ENCODE measurements at regions not wholly inside any gene's neighbourhood (a gene's known extent, or its start where the extent isn't known, plus 50 kb on each side); places are given as distances from the start of the nearest gene placed in this dataset.

DNA sequence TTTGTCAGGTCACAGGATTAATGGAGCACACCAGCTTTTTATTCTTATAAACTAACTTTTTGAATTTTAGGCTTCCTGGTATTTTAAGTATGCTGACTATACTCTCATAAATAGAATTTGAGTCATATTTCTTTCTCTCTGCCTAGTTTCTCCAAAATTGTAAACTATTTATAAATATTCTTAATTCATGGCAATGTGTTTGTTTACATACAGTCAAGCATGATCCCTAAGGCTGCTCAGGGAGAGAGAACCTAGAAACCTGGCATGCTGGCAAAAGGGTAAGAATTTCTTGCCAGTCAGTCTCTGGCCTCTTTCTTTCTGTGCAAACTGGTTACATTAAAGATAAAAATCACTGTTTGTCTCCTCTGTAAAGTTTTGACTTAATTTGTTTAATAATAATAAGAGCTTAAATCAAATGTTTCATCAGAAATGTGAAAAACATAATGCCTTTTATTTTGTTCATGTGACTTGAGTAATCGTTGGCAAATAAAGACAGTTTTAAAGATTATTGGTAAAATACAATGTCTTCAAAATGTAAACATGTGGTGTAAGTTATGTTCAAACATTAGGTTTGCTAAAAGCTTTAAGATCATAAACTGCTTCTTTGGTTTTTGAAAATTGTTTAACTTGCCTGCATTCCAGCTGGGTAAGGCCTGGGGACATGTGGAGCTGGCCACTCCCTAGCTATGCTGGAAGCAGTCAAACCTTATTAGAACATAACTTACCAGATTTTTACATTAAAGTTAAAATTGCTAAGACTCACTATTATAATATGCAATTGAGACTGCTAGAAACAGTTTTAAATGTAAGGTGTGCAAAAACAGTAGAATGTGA is 1401.7 kb downstream of the NCAM2 start:
- no peak for DNase-seq (ENCODE audit: low read depth)

DNA sequence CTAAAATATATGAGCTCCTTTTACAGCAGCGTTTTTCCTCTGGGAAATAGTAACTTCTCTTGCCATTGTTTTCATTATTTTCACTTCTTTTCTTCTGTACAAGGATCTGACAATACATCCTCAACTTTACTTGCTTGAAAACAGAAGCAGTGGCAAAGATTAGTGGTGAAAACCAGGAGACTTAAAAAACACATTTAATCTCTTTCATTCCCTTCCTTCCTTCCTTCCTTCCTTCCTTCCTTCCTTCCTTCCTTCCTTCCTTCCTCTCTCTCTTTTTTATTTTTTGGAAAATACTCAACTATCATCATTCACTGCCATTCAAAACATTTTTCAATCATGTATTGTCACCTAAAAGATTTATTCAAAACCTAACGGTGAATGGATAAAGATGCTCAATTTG is 1411.4 kb downstream of the NCAM2 start:
- DNase-seq (ENCODE audit: low read depth) = no peak

DNA sequence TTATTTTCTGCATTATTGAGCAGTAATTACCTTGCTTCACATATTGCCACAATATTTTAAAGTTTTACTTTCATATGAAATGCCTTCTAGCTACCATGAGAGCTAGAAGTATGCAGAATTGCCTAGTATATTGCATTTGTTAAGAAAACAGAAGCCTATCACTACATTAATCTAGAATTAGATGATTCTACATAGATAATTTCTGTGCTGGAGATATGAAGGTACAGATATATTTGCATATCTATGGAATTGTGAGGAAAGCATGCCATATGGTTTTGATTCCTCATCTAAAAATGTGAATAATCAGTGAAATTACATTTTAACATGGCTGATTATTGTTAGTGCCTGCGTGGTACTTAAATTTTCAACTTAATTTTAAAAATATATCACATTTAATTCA is 1418.3 kb downstream of the NCAM2 start:
- DNase-seq (ENCODE audit: low read depth) = no peak

DNA sequence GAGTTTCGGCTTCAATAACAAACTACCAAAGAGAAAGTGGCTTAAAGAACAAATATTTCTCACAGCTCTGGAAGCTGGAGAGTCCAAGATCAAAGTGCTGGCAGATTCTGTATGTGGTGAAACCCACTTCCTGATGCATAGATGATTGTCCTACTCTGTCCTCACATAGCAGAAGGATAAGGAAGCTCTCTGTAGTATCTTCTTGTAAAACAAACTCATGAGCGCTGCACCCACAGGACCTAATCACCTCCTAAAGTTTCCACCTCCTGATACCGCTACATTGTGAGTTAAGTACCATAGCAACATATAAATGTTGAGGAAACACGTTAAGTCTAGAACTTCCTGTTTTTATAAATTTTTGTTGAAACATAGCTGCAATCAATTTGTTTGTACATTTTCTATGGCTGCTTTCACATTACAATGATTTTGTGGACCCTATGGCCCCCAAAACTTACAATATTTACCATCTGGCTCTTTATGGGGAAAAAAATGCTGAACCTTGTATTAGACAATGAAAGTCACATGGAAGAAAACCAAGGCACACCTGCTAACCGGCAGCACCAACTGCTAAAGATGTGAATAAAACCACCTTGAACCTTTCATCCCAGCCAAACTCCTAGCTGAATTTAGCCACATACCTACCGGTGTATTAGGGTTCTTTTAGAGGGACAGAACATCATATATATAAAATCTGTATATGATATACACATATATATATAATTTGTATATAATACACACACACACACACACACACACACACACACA is 1423.4 kb downstream of the NCAM2 start:
- DNase-seq (ENCODE audit: low read depth) = no peak

DNA sequence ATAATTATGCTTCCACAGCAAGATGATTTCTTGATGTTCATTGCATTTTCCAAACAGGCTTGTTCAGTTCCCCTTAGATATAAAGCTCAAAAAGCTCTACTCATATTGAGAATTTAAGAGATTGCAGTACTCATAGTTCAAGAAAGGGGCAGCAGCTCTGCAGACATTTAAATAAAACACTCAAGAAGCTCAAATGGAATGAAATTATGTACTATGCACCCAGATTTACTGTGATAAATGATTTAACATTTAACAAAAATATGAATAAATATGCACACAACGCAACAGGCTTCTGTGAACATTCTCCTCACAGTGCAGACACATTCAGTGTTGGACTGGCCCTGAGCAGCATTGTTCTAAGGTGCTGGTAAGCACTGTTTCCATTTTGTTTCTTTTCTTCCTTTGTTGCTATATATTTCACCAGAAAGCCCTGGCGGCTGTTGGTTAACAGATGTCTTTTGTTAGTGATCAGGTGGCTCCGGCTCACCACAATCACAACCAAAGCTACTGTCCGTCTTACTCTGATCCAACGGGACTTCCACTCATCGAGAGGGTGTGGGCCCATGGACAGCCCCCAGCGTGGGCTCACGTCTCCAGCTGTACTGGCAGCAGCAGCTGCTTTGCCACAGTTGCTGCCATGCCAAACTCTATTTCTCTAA is 1440.3 kb downstream of the NCAM2 start:
- DNase-seq (ENCODE audit: low read depth) = no peak

DNA sequence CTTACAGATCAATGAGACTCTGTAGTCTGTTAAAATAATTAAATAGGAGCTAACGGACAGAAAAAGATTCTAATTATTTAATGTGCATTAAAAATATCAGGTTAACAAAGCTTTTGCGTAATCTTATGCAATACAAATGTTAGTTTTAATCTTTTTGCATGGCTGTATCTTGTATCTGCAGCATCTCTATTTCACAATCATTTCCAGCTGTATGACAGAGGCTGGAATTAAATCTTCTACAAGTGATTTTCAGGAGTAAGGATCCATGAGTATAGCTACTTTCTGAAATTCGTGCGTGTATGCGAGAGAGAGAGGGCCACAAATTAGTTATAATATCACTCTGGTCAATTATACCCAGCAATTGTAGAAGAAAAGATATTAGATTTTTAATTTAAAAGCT is 1446.8 kb downstream of the NCAM2 start:
- no peak for DNase-seq (ENCODE audit: low read depth)

DNA sequence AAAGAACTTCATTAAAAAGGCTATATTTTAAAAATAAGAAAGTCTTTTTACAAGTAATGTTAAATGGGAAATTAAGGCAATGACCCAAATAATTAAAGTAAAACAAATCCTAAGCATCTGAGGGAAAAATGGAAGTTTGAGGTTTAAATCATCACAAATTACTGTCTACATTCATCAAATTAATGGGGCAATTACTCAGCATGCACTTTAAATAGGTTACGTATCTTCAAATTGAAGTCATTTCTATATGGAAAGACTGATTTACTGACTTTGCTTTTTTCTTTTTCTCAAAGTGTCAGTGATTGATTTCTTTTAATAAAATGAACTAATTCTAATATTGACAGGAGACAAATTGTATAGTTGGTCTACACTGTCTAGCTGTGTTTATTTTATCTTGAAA is 1452.3 kb downstream of the NCAM2 start:
- DNase-seq (ENCODE audit: low read depth) = no peak

DNA sequence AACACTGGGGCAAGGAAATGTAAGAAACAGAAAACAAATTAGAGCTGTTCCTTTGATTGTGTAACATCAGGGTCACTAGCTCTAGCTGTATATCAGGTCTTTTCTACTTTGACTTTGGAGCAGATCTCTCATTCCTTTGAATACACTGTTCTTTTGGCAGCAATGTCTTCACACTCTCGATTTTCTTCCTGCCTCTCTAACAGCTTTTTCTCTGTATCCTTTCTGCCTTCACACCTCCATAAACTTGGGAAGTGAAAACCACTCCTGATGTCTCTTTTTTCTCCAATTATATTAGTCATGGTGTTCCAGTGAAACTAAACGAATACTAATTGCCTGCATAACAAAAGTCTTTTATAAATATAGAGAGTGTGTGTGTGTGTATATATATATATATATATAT is 1458.0 kb downstream of the NCAM2 start:
- DNase-seq (ENCODE audit: low read depth) = no peak

DNA sequence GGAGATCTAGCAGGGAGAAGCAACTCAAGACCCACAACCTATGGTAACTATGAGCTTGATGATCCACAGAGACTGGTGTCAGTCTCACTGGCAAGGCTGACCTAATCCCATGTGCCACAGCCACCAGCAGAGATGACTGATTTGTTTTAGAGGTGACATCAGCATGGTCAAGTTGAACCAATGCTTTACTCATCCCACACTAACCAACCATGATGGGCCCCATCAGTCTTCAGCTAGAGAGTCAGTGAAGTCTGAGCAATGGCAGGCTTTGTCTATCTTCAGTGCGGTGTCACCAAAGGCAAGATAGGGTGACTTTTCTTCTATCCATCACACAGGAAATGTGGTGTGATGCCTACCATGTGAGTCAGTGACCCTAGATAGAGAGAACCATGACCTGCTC is 1470.7 kb downstream of the NCAM2 start:
- DNase-seq (ENCODE audit: low read depth) = no peak

DNA sequence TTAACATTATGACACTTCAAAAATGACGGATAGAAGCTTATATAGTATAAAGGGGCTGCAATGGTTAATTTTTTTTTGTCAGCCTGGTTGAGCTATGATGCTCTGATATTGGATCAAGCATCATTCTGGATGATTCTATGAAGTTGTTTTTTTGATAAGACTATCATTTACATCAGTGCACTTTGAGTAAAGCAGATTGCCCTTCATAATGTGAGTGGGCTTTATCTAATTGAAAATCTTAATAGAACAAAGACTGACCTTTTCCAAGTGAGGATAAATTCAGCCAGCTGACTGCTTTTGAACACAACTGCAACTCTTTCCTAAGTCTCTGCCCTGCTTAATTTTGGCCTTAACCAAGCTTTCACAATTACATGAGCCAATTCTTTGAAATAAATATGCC is 1476.2 kb downstream of the NCAM2 start:
- no peak for DNase-seq (ENCODE audit: low read depth)

DNA sequence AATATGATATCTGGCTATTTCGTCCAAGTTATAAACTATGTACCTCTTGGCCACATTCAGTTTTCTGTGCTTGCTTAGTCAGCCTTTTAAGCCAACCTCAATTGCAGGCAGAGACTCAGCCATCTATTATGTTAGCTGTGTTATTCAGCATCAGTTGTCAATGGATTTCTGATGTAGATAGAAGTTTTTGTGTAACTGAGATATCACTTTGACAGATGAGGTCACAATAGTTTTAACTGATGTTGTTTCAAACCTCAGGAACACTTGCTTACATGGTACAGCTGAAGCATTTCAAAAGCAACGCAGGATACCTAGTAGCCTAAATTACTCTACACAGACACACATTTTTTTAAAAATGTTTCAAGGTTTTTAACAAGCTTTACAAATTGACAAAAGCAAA is 1478.0 kb downstream of the NCAM2 start:
- DNase-seq (ENCODE audit: low read depth) = no peak

DNA sequence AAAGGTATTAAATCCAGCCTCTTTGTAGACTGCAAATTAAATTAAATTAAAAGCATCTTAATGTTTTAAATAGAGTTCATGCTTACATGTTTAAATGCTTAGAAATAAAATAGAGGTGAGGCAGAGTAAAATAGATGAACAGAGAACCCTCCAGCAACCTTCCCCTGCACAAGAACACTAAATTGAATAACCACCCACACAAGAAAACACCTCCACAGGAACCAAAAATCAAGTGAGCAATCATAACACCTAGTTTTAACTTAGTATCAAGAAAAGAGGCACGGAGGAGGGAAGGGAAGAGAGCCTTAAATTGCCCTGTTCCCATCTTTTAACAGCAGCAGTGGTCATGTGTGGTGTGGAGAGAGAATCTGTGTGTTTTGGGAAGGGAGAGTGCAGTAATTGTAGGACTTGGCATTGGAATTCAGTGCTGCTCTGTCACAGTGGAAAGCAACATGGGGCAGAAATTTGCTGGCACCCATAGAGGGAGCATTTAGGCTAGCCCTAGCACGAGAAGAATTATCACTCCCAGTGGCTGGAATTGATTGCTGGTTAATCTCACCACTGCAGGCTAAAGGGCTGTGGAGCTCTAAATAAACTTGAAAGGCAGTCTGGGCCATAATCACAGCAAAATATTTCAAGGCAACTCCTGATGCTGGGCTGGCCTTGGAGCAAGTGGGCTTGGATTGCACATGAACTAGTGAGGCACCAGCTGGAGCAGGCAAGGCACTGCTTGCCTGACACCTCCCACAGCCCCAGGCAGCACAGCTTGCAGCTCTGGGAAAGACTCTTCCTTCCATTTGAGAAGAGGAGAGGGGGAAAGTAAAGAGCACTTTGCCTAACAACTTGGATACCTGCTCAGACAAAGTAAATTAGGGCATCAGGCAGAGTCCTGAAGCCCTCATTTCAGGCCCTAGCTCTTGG is 1478.8 kb downstream of the NCAM2 start:
- no peak for DNase-seq (ENCODE audit: low read depth)

DNA sequence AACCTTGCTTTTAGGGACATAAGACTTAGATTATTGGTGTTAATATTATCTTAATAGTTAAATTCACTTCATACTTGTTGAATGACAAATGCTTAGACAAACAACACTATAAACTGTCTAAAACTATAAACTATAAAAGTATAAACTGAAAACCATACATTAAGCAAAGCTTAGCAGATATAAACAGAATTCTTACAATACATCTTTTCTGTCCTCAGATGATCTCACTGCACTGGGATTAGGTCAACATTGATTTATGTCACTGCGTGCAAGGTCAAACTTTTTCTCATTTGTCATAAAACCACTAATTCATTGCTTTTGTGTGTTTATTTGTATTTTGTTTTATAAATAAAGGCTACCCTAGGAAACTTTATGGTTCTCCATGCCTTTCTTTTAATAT is 1491.8 kb downstream of the NCAM2 start:
- DNase-seq (ENCODE audit: low read depth) = no peak

DNA sequence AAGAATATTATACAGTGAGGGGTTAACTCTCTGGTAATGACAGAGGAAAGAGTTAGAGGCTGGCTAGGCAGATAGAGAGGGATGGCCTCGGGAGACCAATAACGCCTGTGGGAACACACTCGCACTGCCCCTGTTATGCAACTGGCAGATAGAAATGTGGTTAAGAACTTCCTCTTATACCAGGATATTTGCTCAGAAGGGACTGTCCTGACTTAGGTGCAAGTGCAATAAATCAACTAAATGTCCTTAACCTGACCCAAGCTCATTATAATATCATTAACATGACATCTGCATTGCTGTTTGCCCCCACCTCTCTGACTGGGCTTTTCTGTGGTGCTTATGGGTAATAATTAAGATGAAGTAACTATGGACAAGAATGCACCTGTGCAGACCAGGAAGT is 1518.0 kb downstream of the NCAM2 start:
- no peak for DNase-seq (ENCODE audit: low read depth)

DNA sequence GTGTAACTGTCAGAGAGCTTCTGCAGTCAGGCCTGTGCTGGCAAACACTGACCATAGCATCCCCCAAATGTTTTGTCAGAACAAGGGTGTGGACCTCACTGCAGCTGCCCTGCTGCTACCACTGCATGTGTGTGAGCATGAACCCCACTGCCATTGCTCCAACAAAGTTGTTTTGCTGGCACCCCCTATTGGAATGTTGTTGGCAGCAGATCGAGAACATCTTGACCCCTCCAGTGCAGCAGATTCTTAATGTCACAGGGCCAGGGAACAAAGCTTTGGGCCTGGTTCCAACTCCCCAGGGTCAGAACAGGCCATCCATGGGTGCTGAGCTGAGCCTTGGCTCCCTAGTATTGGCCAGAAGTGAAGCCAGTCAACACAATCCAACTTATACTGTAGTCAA is 1537.4 kb downstream of the NCAM2 start:
- no peak for DNase-seq (ENCODE audit: low read depth)

DNA sequence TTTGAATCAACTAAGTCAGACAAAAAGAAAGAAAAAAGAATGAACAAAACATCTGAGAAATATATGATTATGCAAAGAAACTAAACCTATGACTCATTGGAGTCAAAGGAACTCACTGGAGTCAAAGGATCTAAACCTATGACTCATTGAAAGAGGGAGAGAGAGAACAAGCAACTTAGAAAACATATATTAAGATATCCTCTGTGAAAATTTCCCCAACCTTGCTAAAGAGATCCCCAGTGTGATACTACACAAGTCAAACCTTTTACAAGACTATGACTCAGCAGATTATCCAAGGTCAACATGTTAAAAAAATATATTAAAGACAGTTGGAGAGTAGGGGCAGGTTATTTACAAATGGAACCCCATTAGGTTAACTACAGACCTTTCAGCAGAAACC is 1538.3 kb downstream of the NCAM2 start:
- DNase-seq (ENCODE audit: low read depth) = no peak

DNA sequence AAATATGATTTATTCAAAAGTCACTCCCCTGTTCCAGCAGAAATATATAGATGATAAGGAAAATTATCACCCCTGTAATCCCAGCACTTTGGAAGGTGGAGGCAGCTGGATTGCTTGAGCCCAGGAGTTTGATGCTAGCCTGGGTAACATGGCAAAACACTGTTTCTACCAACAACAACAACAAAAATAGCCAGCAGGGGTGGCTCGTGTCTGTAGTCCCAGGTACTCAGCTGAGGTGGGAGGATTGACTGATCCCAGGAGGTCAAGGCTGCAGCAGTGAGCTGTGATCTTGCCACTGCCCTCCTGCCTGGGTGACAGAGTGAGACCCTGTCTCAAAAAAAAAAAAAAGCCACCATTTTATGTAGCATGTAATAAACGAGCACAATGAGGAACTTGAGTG is 1546.5 kb downstream of the NCAM2 start:
- no peak for DNase-seq (ENCODE audit: low read depth)

DNA sequence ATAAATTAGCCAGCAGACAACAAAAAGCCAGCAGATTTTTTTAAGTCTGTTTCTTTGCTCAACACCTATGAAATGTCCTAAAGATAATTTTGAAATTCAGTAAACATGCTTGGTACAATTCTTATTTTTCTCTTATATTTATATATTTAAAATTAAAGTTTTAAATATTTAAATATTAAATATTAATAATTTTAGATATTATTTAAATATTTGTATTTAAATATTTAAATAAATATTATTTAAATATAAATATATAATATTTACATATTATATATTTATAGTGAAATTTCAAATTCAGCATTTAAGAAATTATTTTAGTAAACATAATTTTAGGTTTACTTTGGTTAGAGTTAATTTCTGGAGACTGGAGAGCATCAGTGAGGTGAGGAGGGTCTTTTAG is 1554.2 kb downstream of the NCAM2 start:
- no peak for DNase-seq (ENCODE audit: low read depth)

DNA sequence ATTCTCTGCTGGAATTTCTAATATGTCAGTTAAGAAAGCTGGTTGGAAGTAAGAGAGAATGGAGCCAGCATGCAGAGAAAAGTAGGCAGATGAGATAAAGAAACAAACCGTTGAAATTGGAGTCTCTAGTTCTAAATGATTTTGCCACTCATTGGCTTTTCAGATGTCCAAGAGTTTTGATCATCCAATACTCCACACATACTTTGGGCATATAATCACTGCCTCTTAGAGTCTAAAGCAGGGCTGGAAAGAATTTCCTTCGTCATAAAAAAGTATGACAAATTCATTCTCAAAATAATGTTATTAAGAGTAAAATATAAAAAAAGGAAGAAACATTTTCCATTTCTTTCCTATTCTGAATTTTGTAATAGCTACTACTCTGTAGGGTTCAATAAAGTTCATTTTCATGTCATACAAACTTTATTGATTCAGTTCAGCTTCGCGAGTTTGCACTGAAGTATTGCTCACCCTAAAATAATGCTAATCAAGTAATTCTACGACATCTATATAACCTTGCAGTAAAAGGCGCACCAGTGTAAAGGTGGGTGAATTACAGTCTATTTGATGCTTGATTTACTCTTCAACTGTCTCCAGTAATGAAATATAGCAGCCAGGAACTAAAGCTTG is 1556.6 kb downstream of the NCAM2 start:
- DNase-seq (ENCODE audit: low read depth) = no peak

DNA sequence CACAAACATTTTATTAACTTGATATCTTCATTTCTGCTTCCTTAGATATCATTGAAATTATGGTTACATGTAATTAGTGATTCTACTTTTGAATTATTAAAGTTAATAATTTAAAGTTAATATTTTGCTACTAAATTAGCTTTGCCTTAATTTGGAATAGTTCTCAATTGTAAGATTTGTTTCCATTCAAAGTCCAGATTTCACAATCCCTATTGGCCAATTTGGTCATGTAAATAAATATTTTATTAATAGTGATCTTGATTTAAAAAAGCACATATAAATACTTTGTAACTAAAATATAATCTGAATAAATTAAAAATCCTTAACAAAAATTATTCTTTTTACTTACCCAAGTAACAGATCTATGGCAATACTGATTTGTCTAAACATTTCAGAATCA is 1558.6 kb downstream of the NCAM2 start:
- DNase-seq (ENCODE audit: low read depth) = no peak

DNA sequence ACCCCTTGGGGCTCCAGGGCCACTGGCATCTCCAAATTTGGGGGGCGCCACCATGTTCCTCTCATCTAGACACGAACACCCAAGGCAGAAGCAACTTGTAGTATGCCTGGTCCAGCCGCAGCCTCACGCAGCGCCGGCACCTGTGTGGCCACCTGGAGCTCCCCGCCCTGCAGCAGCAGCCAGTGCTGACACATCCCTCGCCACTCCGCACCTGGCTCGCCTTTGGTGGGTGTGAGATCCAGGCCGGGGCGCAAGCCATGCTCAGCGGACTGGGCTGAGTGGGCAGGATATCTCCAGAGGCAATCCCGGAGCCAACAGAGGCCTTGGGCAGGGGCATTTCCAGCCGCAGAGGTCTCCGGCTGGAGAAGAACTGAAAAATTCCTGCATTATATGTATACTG is 1563.7 kb downstream of the NCAM2 start:
- DNase-seq (ENCODE audit: low read depth) = no peak

DNA sequence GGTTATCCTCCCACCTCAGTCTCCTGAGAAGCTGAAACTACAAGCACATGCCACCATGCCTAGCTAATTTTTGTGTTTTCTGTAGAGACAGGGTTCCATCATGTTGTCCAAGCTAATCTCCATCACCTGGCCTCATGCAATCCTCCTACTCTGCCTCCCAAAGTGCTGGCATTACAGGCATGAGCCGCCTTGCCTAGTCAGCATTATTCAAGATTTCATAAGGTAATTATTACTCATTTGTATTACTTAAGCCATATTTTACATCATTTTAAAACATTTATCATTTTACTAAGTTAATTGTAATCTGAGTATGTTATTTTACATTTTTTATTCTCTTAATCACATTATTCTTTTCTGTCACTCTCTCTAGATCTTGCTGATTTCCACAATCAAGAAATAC is 1575.6 kb downstream of the NCAM2 start:
- DNase-seq (ENCODE audit: low read depth) = no peak
